ENCODE measurements at regions not wholly inside any gene's neighbourhood (a gene's known extent, or its start where the extent isn't known, plus 50 kb on each side); places are given as distances from the start of the nearest gene placed in this dataset.
A peak's percentile ranks its signal among the peaks of the same experiment; 100 is the strongest.

- Histone ChIP-seq H3K27me3 (no peaks in the 10 kb centered on the region), H3K27ac (no peak overlapping the region), H3K9me3 (no peaks in the 10 kb centered on the region), H3K36me3 (no peaks in the 10 kb centered on the region), H3K4me1 (no peaks in the 10 kb centered on the region), H3K4me3 (no peak overlapping the region)
- intact Hi-C loops (cut with DNase I; ENCODE audit: low total_unique reads) (no loop called here), in situ Hi-C loops (cut with MboI; ENCODE audit: low sequenced_read_pairs in 4 of 4) (no loop called here)
- DNase-seq (no peak), ATAC-seq (no peak)
- TF ChIP-seq CTCF (IDR thresholded peaks at IDR 0.05 in 4 of 5, conservative IDR thresholded peaks at IDR 0.05 in 1 of 5): no peak
- TF ChIP-seq POLR2A (IDR thresholded peaks at IDR 0.05): no peak
These were observed 148.1 kb upstream of the CTTNBP2NL start for GRCh38 chr1:112247961-112248360.

GRCh38 chr1:112250892-112251291, 145.1 kb upstream of the CTTNBP2NL start:
- no peak overlapping the region for H3K27ac ChIP-seq
- no peaks in the 10 kb centered on the region for H3K36me3 ChIP-seq
- H3K4me1 ChIP-seq: no peaks in the 10 kb centered on the region
- H3K9me3 ChIP-seq: no peaks in the 10 kb centered on the region
- H3K27me3 ChIP-seq: no peaks in the 10 kb centered on the region
- ATAC-seq (no peak), DNase-seq (no peak)
- intact Hi-C loops (cut with DNase I; ENCODE audit: low total_unique reads) (no loop called here), in situ Hi-C loops (cut with MboI; ENCODE audit: low sequenced_read_pairs in 4 of 4) (no loop called here)
- TF ChIP-seq POLR2A (IDR thresholded peaks at IDR 0.05) (no peak), CTCF (IDR thresholded peaks at IDR 0.05 in 4 of 5, conservative IDR thresholded peaks at IDR 0.05 in 1 of 5) (no peak)
- no peak overlapping the region for H3K4me3 ChIP-seq

- Histone ChIP-seq H3K9me3 (no peaks in the 10 kb centered on the region), H3K4me3 (no peak overlapping the region), H3K4me1 (no peaks in the 10 kb centered on the region), H3K27me3 (no peaks in the 10 kb centered on the region), H3K27ac (no peak overlapping the region), H3K36me3 (no peaks in the 10 kb centered on the region)
- ATAC-seq (no peak), DNase-seq (no peak)
- intact Hi-C loops (cut with DNase I; ENCODE audit: low total_unique reads): no loop called here
- TF ChIP-seq CTCF (IDR thresholded peaks at IDR 0.05 in 4 of 5, conservative IDR thresholded peaks at IDR 0.05 in 1 of 5): no peak
- no peak for TF ChIP-seq POLR2A (IDR thresholded peaks at IDR 0.05)
- in situ Hi-C loops (cut with MboI; ENCODE audit: low sequenced_read_pairs in 4 of 4): no loop called here
These were observed 144.1 kb upstream of the CTTNBP2NL start for GRCh38 chr1:112251766-112252506.

- Histone ChIP-seq H3K27ac (no peak overlapping the region), H3K4me3 (no peak overlapping the region), H3K9me3 (no peaks in the 10 kb centered on the region), H3K27me3 (no peaks in the 10 kb centered on the region), H3K4me1 (no peaks in the 10 kb centered on the region), H3K36me3 (no peaks in the 10 kb centered on the region)
- in situ Hi-C loops (cut with MboI; ENCODE audit: low sequenced_read_pairs in 4 of 4) (no loop called here), intact Hi-C loops (cut with DNase I; ENCODE audit: low total_unique reads) (no loop called here)
- ATAC-seq (no peak), DNase-seq (no peak)
- no peak for TF ChIP-seq POLR2A (IDR thresholded peaks at IDR 0.05)
- no peak for TF ChIP-seq CTCF (IDR thresholded peaks at IDR 0.05 in 4 of 5, conservative IDR thresholded peaks at IDR 0.05 in 1 of 5)
These were observed 142.6 kb upstream of the CTTNBP2NL start for GRCh38 chr1:112253366-112253765.

GRCh38 chr1:112255080-112255479, 140.9 kb upstream of the CTTNBP2NL start:
- DNase-seq (peak in 1 of 2 donors; percentile 20), ATAC-seq (peak in 1 of 2 donors; percentile 69)
- H3K27ac ChIP-seq: no peak overlapping the region
- no peaks in the 10 kb centered on the region for H3K27me3 ChIP-seq
- H3K36me3 ChIP-seq: no peaks in the 10 kb centered on the region
- intact Hi-C loops (cut with DNase I; ENCODE audit: low total_unique reads) (no loop called here), in situ Hi-C loops (cut with MboI; ENCODE audit: low sequenced_read_pairs in 4 of 4) (no loop called here)
- no peaks in the 10 kb centered on the region for H3K4me1 ChIP-seq
- H3K4me3 ChIP-seq: no peak overlapping the region
- TF ChIP-seq CTCF (IDR thresholded peaks at IDR 0.05 in 4 of 5, conservative IDR thresholded peaks at IDR 0.05 in 1 of 5): no peak
- TF ChIP-seq POLR2A (IDR thresholded peaks at IDR 0.05): no peak
- no peaks in the 10 kb centered on the region for H3K9me3 ChIP-seq
